ENCODE measurements at regions not wholly inside any gene's neighbourhood (a gene's known extent, or its start where the extent isn't known, plus 50 kb on each side); places are given as distances from the start of the nearest gene placed in this dataset.

DNA sequence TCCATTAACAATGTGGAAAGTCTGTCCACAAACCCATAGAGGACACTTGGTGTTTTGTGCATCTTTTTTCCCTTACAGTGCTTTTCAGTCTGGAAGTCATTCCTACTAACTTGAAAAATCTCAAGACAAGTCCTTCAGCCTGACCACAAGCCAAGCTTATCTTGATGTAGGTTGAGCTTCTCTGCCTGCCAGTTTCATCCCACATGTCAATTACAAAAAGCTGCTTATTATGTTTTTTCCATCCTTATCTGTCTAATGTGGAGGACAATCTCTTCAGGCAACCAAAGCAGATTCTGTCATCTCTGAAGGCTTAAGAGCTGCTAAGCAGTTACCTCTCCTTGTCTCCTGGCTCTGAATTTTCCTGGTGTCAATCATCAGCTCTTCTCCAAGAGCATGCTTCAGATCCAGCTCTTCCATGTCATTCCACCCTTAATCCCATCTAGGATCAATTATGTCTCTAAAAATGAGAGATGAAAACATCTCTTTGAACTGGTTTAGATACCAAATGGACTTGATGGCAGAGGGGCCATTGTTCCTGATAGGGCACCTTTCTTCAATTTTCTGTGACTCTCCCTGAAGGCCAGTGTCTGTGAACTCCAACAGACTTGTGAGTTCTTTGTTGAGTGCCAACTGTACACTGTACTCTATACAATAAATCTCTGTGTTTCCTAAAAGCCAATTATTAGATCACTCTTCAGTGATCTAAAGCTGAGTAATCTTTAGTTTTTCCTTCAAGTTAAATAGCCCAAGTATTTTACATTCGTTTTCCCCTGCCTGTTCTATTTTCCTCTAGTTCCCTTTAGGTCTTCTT lies 208.6 kb downstream of the RBM43 start:
- in situ Hi-C loops (cut with HindIII; ENCODE audit: low pct_unique_long_range_greater_than_20kb, low sequenced_read_pairs), result no loop called here
- no peak for DNase-seq (ENCODE audit: low read depth, low spot score)

DNA sequence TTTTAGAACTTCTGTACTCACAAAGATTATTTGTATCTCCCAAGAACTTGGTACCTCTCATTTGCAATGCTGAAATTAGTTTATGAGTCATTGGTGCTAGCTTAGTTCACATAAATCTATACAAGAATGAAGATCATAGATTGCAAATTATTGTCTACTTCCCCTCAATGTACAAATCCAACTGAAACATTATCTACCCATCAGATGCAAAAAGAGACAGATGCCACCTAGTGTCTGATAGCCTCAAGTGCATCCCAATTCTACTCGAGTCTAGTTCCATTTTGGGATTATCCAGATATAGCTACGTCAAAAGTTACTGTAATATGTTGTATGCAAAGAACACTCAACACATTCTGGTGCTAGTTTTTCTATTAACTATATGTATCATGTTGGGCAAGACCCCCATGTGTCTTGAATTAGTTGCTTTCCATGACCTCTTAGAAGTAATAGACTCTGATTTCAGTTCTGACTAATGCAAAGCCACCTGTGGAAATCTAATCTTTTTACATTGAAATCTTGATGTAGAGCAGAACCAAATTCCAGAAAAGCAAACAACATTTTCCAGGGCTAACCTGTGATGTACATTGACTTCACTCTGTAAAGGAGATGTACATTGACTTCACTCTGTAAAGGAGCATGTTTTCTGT lies 210.0 kb downstream of the RBM43 start:
- DNase-seq (ENCODE audit: low read depth, low spot score), result peak; percentile 73
- in situ Hi-C loops (cut with HindIII; ENCODE audit: low pct_unique_long_range_greater_than_20kb, low sequenced_read_pairs), result no loop called here

DNA sequence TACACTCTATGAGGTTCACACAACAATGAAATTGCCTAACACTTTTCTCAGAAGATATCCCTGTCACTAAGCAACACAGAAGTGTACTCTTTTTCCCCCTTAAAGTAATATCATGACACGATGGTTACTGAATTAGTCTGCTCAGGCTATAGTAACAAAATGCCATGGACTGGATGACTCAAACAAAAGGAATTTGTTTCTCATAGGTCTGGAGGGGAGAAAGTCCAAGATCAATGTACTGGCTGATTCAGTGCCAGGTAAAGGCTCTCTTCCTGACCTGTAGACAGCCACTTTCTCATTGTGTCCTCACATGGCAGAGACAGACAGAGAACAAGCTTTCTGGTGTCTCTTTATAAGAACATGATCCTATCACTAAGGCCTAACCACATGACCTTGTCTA lies 211.9 kb downstream of the RBM43 start:
- DNase-seq (ENCODE audit: low read depth, low spot score), result no peak
- in situ Hi-C loops (cut with HindIII; ENCODE audit: low pct_unique_long_range_greater_than_20kb, low sequenced_read_pairs), result no loop called here

DNA sequence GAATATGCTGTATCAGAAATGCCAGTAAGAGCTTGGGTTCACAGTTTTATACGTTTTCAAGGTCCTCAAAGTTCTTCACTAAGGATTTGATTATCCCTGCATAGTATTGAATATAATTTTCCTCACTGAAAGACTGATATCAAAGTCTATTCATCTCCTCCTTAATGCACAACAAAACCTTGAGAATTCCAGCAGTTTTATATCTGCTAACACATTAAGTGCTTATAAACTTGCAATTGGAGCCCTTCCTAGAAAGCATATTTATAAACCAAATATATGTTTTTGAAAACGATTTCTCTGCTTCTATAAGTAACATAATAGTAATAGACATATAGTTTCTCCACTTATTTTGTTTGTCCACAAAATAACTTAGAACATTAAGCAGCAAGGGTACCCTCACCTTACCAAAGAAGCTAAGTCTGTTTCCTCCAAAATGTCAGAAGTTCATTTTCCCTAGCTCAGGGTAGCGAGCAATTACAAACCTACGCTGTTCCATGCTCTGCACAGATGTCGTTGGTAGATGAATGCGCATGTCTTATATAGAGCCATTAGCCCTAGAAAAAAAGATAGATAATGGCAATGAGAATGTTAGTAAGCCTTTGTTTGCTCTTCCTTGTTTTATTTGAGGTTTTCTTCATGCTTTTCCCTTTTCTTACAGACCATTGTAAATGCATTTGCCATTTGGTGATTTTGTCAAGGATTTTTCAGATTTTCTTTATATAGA lies 213.2 kb downstream of the RBM43 start:
- DNase-seq (ENCODE audit: low read depth, low spot score), result no peak
- in situ Hi-C loops (cut with HindIII; ENCODE audit: low pct_unique_long_range_greater_than_20kb, low sequenced_read_pairs), result no loop called here

DNA sequence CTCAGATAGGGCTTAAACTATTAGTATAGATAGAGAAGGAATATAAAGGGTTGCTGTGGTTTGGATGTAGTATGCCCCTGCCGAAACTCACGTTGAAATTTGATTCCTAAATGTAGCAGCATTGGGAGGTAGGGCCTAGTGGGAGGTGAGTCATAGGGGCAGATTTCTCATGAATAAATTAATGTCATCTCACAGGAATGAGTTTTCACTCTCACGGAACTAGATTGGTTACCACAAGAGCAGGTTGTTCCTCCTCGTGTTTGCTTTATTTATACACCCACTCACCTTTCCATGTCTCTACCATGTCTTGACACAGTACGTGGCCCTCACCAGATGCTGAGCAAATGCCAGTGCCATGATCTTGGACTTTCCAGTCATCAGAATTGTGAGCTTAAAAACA lies 218.2 kb downstream of the RBM43 start:
- in situ Hi-C loops (cut with HindIII; ENCODE audit: low pct_unique_long_range_greater_than_20kb, low sequenced_read_pairs), result no loop called here
- no peak for DNase-seq (ENCODE audit: low read depth, low spot score)

DNA sequence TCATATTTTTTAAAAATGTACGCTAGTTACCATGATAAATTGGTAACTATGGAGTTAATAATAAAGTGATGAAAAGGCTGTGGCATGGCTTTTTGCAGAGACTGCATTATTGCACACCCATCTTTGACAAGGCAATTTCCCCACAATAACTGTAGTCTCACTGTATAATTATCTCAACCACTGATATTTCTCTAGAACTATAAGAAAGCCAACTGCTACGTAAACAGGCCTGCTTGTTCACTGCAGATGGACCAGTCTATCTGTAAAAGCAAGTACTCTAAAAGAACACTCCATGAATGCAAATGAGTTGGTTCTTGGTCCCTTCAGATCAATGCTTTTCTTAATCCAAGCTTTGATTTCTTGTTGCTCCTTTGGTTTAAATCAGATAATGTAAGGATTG lies 218.7 kb downstream of the RBM43 start:
- no peak for DNase-seq (ENCODE audit: low read depth, low spot score)
- in situ Hi-C loops (cut with HindIII; ENCODE audit: low pct_unique_long_range_greater_than_20kb, low sequenced_read_pairs), result no loop called here

DNA sequence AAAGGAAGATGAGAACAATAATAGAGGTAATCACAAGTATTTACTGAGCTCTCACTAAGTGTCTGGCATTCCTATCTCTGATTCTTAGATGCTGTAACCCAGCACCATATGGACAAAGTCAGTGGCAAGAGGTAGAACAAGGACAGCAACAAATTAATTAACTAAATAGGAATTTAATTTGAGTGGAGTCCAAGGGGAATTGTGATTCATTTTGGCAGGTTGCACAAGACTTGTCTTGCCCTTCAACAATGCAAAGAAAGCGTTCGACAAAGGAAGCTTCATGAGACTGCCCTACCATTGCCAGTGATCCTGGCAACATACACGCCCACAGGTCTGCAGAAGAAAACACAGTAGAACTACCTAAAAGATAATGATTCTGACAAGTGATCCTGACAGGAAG lies 221.6 kb downstream of the RBM43 start:
- in situ Hi-C loops (cut with HindIII; ENCODE audit: low pct_unique_long_range_greater_than_20kb, low sequenced_read_pairs), result no loop called here
- no peak for DNase-seq (ENCODE audit: low read depth, low spot score)

DNA sequence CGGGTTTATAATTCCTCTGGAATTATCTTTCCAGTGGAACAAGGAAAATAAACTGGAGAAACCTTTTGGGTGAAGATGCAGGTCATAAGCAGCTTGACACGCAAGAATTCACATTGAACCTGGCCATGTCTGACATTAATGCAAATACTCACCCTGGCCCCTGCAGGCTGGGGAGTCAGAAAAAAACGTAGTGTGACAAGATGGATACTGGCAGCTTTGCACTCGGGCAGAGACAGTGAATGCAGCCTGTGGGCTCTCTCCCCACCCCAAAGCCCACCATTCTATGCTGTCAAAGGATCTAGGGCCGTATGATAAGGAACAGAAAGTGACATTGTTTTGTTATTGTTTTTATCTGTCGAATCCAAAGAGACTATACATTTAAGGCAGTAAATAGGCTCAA lies 223.1 kb downstream of the RBM43 start:
- in situ Hi-C loops (cut with HindIII; ENCODE audit: low pct_unique_long_range_greater_than_20kb, low sequenced_read_pairs), result no loop called here
- no peak for DNase-seq (ENCODE audit: low read depth, low spot score)

DNA sequence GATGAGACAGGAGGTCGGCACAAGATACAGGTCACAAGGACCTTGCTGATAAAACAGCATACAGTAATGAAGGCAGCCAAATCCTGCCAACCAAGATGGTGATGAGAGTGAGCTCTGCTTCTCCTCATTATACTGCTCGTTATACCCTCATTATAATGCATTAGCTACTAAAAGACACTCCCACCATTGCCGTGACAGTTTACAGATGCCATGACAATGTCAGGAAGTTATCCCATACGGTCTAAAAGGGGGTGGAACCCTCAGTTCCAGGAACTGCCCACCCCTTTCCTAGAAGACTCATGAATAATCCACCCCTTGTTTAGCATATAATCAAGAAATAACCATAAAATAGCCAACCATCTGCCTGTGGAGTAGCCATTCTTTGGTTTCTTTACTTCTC lies 224.2 kb downstream of the RBM43 start:
- in situ Hi-C loops (cut with HindIII; ENCODE audit: low pct_unique_long_range_greater_than_20kb, low sequenced_read_pairs), result no loop called here
- no peak for DNase-seq (ENCODE audit: low read depth, low spot score)

DNA sequence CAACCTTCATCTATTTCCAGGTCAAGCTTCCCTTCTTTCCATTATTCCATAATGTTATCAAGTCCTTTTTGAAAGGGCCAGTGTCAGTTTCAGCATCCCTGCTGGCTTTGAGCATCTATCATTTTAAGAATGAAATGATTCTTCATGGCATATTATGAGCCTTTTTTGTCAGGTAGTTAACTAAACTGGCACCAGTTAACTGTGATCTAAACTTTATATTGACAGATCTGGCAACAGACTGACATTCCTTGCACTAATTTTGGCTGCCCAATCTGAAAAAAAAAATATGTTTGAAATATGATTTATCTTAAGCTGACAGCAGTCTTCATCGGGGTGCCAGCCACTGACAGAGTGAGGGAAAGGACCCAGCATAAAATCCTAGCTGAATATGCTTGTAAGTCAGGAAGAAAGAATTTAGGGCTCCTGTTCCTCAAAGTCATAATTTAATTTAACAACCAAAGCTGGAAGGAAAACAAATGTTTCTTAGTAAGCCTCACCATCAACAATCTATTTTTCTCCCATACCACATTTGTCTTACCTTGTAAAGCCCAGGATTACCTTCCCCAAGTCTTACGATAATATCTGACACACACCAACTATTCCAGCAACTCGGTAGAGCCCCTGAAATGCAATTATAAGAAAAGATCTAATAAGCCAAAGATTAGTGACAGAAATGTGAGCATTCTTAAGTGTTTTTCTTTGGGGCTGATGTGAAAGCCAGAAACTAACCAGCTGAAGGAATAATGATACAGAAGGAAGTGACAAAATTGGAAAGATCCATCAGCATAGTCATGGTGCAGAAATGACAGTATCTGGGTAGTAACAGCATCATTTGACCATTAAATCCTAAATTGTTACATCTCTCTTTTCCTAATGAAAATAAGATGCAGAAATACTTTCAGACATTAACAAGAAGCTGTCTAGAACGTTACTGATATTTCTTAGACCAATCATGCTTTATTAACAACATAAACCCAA lies 228.1 kb downstream of the RBM43 start:
- DNase-seq (ENCODE audit: low read depth, low spot score), result no peak
- in situ Hi-C loops (cut with HindIII; ENCODE audit: low pct_unique_long_range_greater_than_20kb, low sequenced_read_pairs), result no loop called here

DNA sequence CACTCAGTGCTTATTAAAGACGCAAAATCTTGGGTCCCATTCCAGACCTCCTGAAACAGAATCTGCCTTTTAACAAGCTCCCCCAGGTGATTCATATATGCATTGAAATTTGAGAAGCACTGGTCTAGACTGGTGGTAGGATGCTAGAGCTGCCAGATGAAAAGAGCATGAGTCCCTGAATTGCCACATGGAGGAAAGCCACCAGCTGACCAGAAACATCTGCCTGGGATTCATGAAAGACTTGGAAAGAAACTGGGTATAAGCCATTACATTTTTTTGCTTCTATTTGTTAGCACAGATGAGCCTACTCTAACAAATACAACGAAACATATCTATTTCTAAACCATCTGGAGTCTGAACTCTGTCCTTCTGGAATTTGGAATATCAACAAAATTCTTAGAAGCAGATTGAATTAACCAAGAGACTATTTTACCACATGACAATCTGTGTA lies 228.9 kb downstream of the RBM43 start:
- in situ Hi-C loops (cut with HindIII; ENCODE audit: low pct_unique_long_range_greater_than_20kb, low sequenced_read_pairs), result no loop called here
- no peak for DNase-seq (ENCODE audit: low read depth, low spot score)

DNA sequence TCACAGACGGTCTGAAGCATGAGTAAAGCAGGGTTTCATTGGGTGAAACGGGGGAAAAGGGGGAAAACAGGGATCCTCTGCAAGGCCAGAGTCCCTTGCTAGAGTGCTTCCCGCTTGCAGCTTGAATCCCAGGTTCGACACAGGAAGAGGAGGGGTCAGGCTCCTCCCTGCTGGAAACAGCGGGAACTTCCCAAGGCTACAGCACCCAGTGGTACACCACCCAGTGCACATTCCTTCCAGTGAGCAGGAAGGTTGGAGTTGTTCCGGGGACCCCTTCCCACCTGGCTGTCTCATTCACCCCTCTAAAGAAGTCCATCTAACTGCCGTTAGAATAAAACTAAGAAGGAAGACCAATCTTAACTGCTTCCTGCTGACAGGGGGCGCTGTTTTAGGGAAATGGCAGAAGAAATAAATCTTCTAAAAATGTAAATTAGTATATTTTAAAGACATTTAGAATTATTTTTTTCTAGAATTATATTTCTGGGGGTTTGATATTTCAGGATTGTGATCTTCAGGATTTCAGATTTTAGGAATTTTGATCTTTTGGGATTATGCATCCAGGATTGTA lies 230.9 kb downstream of the RBM43 start:
- in situ Hi-C loops (cut with HindIII; ENCODE audit: low pct_unique_long_range_greater_than_20kb, low sequenced_read_pairs), result no loop called here
- no peak for DNase-seq (ENCODE audit: low read depth, low spot score)

DNA sequence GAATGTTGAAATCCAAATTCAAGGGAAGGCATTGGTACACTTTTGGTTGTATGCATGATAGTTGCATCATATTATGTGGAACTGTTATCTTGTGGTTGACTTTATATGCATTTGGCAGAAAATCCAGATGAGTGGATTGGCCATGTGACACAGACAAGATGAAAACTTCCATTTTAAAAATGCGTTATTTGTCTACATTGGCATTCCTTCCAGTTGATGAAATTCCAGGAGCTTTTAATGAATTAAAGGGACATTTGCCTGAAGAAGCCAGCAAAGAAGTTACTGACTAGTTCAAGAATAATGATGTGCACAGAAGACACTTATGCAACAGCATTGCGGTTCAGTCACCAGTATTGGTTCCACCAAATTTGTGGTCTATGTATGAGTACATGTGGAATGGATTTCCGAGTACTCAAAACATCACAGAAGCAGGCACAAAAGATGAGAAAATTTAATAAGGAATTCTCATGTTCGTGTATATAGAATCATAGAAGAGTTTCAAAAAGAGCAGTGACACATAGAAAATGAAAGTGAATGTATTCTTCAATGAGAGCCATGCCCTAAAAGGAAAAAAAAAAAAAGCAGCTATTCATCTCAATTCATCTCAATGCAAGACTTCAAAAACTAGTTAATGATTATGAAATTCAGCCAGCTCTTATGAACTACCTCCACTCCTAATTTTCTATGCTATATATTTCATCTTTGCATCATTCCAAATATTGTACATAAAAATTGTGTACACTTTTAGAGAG lies 232.1 kb downstream of the RBM43 start:
- in situ Hi-C loops (cut with HindIII; ENCODE audit: low pct_unique_long_range_greater_than_20kb, low sequenced_read_pairs), result no loop called here
- DNase-seq (ENCODE audit: low read depth, low spot score), result peak; percentile 15

DNA sequence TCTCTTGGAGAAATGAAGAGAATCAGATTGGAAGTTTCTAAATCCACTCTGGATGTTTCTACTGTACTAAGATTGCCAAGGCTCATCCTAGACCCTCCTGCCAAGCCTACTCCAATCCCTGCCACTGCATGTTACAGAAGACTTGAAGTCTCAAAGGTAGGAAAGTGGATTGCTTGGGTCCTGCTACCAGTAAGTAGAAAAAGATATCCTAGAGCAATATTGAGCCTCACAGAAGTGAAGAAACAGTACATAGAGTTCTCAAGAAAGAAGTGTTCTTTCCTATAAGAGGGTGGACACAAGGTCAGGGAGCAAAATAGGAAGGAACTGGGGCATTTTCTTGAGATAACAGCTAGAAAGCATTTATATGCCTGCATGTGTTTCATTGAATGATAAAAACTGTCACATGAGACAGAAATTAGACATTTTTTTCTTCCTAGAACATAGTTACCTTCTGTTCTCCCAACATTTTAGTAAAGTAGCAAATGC lies 232.9 kb downstream of the RBM43 start:
- DNase-seq (ENCODE audit: low read depth, low spot score), result no peak
- in situ Hi-C loops (cut with HindIII; ENCODE audit: low pct_unique_long_range_greater_than_20kb, low sequenced_read_pairs), result no loop called here

DNA sequence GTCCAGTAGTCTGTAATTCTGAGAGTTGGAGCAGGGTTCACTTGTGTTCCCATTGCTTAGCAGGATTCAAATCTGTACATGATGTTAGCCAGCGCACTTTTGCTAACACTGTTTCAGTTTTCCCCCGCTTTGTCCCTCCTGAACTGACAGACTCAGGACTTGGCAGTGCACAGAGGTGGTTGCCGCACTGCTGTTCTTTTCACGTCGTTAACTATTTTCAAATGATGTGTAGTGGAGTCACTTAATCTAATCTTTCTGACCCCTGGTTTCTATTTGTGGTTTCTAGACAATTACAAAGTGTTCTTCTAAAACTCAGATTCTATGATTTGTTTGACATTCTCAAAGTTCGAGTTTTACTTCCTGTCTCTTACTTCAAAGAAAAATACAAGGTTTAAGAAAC lies 234.5 kb downstream of the RBM43 start:
- in situ Hi-C loops (cut with HindIII; ENCODE audit: low pct_unique_long_range_greater_than_20kb, low sequenced_read_pairs), result no loop called here
- DNase-seq (ENCODE audit: low read depth, low spot score), result no peak

DNA sequence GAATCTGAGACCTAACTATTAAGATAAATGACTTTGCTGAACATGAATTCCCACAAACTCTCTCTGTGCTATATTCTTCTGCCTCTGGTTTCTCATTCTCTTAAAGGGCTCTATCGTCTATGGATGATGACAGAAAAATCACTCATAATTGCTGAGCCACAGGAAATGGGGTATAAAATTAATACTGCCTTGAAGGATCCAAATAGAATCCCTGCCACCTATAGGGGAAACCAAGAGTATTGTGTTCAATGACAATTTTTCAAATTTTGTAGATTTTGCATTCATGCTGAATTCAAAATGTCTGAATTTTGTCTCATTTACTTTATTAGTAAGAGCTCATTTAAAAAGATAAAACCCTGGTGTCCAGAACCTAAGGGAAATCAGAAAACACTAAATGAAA lies 235.8 kb downstream of the RBM43 start:
- in situ Hi-C loops (cut with HindIII; ENCODE audit: low pct_unique_long_range_greater_than_20kb, low sequenced_read_pairs), result no loop called here
- no peak for DNase-seq (ENCODE audit: low read depth, low spot score)
